LNCaP clone FGC (cell line): ENCODE measurements at regions not wholly inside any gene's neighbourhood (a gene's known extent, or its start where the extent isn't known, plus 50 kb on each side); places are given as distances from the start of the nearest gene placed in this dataset.
"Not testable (repeated sequence)": the region's sequence is repeated elsewhere in the genome, so short reads cannot be mapped to it uniquely, and the experiment has no call there.

Experiments
- DNase-seq: peaks from one replicate; pipeline ENCODE4 v3.0.0-alpha.2; 2011; ENCODE audit warnings: low read depth
- H3K4me3 ChIP-seq: 2 replicates; pipeline ENCODE4 v1.5.1; 2011; ENCODE audit warnings: mild to moderate bottlenecking, low read depth, low read length, control low read depth
- TF ChIP-seq, protein P1 (sequence below): IDR thresholded peaks from 2 replicates; pipeline ENCODE4 v1.5.1; 2012; ENCODE audit warnings: mild to moderate bottlenecking; ENCODE audit not compliant: control insufficient read depth, insufficient read depth; ENCODE audit errors: extremely low read depth

GRCh38 chr10:44099511-44099910, 285.4 kb downstream of the CXCL12 start:
- no peak overlapping the region for H3K4me3 ChIP-seq
- TF ChIP-seq, protein P1, sequence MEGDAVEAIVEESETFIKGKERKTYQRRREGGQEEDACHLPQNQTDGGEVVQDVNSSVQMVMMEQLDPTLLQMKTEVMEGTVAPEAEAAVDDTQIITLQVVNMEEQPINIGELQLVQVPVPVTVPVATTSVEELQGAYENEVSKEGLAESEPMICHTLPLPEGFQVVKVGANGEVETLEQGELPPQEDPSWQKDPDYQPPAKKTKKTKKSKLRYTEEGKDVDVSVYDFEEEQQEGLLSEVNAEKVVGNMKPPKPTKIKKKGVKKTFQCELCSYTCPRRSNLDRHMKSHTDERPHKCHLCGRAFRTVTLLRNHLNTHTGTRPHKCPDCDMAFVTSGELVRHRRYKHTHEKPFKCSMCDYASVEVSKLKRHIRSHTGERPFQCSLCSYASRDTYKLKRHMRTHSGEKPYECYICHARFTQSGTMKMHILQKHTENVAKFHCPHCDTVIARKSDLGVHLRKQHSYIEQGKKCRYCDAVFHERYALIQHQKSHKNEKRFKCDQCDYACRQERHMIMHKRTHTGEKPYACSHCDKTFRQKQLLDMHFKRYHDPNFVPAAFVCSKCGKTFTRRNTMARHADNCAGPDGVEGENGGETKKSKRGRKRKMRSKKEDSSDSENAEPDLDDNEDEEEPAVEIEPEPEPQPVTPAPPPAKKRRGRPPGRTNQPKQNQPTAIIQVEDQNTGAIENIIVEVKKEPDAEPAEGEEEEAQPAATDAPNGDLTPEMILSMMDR = no peak
- DNase-seq = no peak

DNA sequence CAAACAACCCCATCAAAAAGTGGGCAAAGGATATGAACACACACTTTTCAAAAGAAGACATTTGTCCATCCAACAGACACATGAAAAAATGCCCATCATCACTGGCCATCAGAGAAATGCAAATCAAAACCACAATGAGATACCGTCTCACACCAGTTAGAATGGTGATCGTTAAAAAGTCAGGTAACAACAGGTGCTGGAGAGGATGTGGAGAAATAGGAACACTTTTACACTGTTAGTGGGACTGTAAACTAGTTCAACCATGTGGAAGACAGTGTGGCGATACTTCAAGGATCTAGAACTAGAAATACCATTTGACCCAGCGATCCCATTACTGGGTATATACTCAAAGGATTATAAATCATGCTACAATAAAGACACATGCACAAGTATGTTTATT, 288.7 kb downstream of the CXCL12 start:
- H3K4me3 ChIP-seq, DNase-seq: not testable (repeated sequence)

DNA sequence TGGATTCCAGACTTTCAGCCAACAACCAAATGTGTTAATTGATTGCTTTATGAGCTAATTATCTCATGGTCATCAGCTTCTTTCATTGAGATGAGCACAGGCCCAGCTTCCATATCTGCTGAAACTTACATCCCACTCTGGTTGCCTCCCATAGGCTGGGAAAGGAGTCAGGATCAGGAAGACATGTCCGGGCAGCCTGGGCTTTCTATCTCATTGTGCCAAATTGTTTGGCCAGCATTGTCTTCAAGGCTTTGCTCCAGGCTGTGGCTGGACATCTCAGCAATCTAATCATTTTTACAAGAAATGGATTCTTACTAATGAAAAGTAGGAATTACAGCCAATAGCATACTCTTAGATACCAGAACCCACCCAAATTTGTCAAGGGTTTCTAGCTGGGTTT, 295.2 kb downstream of the CXCL12 start:
- no peak for DNase-seq
- no peak overlapping the region for H3K4me3 ChIP-seq
- TF ChIP-seq, protein P1 = no peak

- H3K4me3 ChIP-seq = no peak overlapping the region
- DNase-seq = no peak
- TF ChIP-seq, protein P1 = no peak
Observed at GRCh38 chr10:44087403-44087802, 297.5 kb downstream of the CXCL12 start.

GRCh38 chr10:44083719-44084400, 301.0 kb downstream of the CXCL12 start:
- H3K4me3 ChIP-seq = no peak overlapping the region
- TF ChIP-seq, protein P1 = no peak
- DNase-seq = no peak

DNA sequence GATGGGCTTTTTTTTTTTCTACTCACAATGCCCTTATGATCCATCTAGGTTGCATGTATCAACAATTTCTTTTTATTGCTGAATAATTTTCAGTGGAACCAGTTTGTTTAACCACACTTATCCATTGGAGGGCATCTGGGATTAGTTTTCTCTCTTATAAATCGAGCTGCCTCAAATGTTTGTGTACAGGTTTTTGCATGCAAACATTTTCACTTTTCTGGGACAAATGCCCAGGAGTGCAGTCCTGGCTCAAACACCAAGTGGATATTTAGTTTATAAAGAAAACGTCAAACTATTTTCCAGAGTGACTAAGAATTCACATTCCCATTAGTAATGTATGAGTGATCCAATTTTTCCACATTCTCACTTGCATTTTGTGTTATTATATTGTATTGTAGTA, 313.4 kb downstream of the CXCL12 start:
- DNase-seq = peak; percentile 61
- TF ChIP-seq, protein P1 = peak; percentile 39
- no peak overlapping the region for H3K4me3 ChIP-seq

DNA sequence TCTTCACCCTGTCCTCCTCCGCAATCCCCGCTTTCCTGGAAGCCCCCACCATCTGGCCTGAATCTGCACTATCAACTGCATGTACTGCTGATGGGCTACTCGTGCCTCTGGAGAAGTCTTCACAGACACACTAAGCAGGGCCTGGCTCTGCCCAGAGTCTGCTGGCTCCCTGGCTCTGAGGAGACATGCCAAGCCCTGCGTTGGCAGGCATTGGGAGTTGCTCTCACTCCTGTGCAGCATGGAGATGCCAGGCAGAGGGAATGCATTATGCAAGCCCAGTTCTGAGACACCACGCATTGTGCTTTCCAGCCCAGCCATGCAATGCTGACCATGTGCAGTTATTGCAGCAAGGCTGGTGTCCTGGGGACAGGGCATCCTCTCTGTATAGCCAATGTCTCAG, 314.6 kb downstream of the CXCL12 start:
- DNase-seq = no peak
- no peak overlapping the region for H3K4me3 ChIP-seq
- TF ChIP-seq, protein P1 = no peak
